Tibial nerve (tissue), 3 donors: ENCODE measurements at regions not wholly inside any gene's neighbourhood (a gene's known extent, or its start where the extent isn't known, plus 50 kb on each side); places are given as distances from the start of the nearest gene placed in this dataset.

Experiments
- POLR2A ChIP-seq, 2 donors: fragments of 450-650 bp; IDR thresholded peaks; one replicate each; pipeline ENCODE4 v1.6.1; 2017; ENCODE audit warnings: antibody characterized with exemption in 2 of 2, mild to moderate bottlenecking in 2 of 2, moderate library complexity in 2 of 2
- TF ChIP-seq, protein P1 (sequence below), 5 experiments: fragments of 200-600 bp in 3 of 5; fragments of 450-650 bp in 2 of 5; sonication (generic) in 3 of 5; IDR thresholded peaks; one replicate each; pipeline ENCODE4 v1.5.1; 2016 to 2019; ENCODE audit warnings: antibody characterized with exemption in 5 of 5, mild to moderate bottlenecking in 3 of 5, moderate library complexity in 2 of 5

DNA sequence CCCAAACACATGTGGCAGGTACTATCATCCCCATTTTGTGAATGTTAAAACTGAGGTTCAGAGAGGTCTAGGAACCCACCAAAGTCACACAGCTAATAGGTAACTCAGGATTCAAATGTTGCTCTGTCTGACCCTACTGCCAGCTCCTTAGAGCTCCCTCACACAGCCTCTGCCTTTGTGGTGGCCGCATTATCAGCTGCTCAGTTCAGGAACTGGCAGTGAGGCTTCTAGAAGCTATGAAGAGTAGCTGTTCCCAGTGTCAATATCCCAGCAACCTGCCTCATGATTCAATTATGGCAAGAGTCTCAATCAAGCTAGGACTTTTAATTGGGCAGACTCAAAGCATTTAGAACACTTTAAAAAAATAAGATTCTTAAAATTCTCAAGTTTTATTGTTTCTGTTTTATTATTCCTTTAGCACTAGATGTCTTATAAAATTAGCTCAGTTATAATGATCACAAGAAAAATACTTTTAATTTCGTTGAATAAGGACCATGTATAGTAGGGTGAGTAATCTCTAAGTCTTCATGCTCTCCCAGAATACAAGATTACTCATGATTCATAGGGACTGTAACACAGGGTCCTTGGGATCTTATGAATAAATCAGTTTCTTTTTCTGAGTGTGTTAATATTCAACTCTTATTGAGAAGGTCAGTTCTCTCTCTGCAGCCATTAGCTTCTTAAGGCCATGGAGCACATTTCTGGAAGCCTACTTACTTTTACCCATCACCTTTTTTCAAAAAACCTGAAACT lies 342.7 kb downstream of the RND3 start:
- no peak for TF ChIP-seq POLR2A (IDR thresholded peaks at IDR 0.05)
- TF ChIP-seq, protein P1, sequence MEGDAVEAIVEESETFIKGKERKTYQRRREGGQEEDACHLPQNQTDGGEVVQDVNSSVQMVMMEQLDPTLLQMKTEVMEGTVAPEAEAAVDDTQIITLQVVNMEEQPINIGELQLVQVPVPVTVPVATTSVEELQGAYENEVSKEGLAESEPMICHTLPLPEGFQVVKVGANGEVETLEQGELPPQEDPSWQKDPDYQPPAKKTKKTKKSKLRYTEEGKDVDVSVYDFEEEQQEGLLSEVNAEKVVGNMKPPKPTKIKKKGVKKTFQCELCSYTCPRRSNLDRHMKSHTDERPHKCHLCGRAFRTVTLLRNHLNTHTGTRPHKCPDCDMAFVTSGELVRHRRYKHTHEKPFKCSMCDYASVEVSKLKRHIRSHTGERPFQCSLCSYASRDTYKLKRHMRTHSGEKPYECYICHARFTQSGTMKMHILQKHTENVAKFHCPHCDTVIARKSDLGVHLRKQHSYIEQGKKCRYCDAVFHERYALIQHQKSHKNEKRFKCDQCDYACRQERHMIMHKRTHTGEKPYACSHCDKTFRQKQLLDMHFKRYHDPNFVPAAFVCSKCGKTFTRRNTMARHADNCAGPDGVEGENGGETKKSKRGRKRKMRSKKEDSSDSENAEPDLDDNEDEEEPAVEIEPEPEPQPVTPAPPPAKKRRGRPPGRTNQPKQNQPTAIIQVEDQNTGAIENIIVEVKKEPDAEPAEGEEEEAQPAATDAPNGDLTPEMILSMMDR (IDR thresholded peaks at IDR 0.05), result no peak
